Right cardiac atrium (tissue), 5 donors: ENCODE measurements at regions not wholly inside any gene's neighbourhood (a gene's known extent, or its start where the extent isn't known, plus 50 kb on each side); places are given as distances from the start of the nearest gene placed in this dataset.
"Not testable (repeated sequence)": the region's sequence is repeated elsewhere in the genome, so short reads cannot be mapped to it uniquely, and the experiment has no call there.

Source experiments
- ATAC-seq, 2 donors: fragments of 200-7000 bp; cut with Tn5 transposase; one replicate each; pipeline versions ENCODE4 v1.8.0 to v1.9.1; 2020; ENCODE audit warnings: moderate library complexity in 2 of 2, mild to moderate bottlenecking in 1 of 2
- DNase-seq, 3 donors: peaks; one replicate each; pipeline ENCODE4 v3.0.0-alpha.2; 2020
- H3K27ac ChIP-seq: one replicate; pipeline ENCODE4 v1.5.1; 2013; ENCODE audit warnings: mild to moderate bottlenecking, low read length, control low read depth, moderate library complexity
- H3K27me3 ChIP-seq: one replicate; pipeline ENCODE4 v1.6.1; 2013; ENCODE audit not compliant: control insufficient read depth, insufficient read depth
- H3K4me1 ChIP-seq: one replicate; pipeline ENCODE4 v1.6.1; 2013; ENCODE audit warnings: low read length; ENCODE audit not compliant: control insufficient read depth, insufficient read depth
- H3K4me3 ChIP-seq: one replicate; pipeline ENCODE4 v1.5.1; 2013; ENCODE audit warnings: low read length, control low read depth
- H3K9me3 ChIP-seq: one replicate; pipeline ENCODE4 v1.6.1; 2013; ENCODE audit warnings: low read length; ENCODE audit not compliant: control insufficient read depth
- WGBS: extraction: QIAGEN DNeasy Blood & Tissue Kit; methylation state at CpG from one replicate; pipeline ENCODE4 v1.1.7; 2013; 5-methylcytosine and 5-hydroxymethylcytosine counted together
- intact Hi-C, 4 donors: fragments of 100-400 bp; cut with DNase I; formaldehyde crosslinking; loops; one replicate each; pipeline versions ENCODE4 v1.11.0 to v1.14.0; 2022 to 2023
- donor health status: healthy with polysubstance abuse.
- donor health status: DM: no; HTN: yes; CAD: no.
- donor health status: DM: no; HTN: no; CAD: no.
- donor health status: DM: no; HTN: yes; CAD: no; lungs with severe emphysema.
- donor health status: DM: yes; HTN: yes; CAD: no.

DNA sequence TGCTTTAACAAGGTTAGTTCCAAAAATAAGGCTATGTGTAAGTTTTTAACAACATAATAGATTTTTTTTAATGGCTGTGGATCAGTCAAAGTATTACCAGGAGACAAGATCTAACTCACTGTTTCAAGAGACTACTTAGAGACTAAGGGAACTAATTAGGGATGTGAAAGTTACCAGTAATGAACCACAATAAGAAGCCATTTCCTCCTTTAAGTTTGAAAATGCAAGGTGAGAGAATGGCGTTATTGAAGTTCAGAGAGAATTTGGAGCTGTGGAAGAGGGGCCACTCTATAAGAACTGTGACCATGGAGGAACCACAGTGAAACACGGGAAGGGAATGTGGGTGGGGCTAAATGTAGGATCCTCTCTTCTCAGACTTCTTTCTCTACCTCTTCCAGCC is 624.2 kb downstream of the GLUD2 start:
- no peak for DNase-seq
- intact Hi-C loops, result no loop called here
- Histone ChIP-seq H3K4me3 (no peak overlapping the region), H3K27me3 (no peaks in the 10 kb centered on the region), H3K9me3 (no peaks in the 10 kb centered on the region), H3K4me1 (no peaks in the 10 kb centered on the region), H3K27ac (no peak overlapping the region)
- no peak for ATAC-seq
- WGBS, result 68% methylated on average over 2 of the region's 2 CpGs

DNA sequence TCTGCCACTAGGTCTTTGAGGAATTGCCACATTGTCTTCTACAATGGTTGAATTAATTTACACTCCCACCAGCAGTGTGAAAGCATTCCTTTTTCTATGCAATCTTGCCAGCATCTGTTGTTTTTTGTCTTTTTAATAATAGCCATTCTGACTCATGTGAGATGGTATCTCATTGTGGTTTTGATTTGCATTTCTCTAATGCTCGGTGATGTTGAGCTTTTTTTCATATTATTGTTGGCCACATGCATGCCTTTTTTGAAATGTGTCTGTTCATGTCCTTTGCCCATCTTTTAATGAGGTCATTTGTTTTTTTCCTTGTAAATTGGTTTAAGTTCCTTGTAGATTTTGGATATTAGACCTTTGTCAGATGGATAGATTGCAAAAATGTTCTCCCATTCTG is 661.8 kb downstream of the GLUD2 start:
- 72% methylated on average over 1 of the region's 1 CpG for WGBS
- ATAC-seq, H3K4me3 ChIP-seq, DNase-seq, H3K9me3 ChIP-seq, H3K4me1 ChIP-seq, H3K27ac ChIP-seq, H3K27me3 ChIP-seq, intact Hi-C loops: not testable (repeated sequence)

DNA sequence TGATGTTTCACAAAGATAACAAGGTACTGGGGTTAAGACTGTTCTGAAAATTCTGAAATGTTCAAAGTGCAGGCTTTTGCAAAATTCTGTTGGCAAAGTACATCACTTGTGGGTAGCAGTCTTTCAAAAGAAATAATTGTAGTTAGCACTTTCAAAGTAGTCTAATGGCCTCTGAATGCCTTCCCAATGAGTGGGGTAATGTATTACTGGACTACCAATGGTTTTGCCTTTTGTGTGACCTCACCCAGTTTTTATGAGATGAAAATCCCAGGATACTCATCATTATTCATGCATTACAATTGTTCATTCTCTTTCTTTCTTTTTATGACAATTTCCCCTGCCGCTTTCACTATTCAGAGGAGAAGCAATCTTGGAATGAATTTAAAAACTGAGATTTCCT is 686.1 kb downstream of the GLUD2 start:
- H3K27me3 ChIP-seq, result no peaks in the 10 kb centered on the region
- no peaks in the 10 kb centered on the region for H3K9me3 ChIP-seq
- no peak for DNase-seq
- 96% methylated on average over 1 of the region's 1 CpG for whole genome bisulfite sequencing
- no peak overlapping the region for H3K27ac ChIP-seq
- no peak for ATAC-seq
- intact Hi-C loops, result no loop called here
- no peaks in the 10 kb centered on the region for H3K4me1 ChIP-seq
- H3K4me3 ChIP-seq, result no peak overlapping the region

DNA sequence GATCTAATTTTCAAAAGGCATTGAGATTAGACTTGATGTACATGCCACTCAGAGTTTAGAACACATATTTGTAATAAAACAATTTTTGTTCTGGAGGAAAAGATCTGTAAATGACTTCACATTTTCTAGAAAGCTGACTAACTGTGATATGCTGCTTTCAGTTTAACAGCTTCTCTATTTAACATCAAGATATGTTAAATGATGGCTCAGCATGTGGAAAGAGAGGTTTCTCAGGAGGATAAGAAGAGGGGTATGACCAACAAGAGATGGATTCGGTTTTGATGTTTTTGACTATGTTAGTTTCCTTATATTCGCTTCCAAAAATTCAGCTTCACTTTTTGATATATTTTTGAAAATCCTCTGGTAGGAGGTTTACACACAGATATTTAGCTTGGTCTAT is 698.7 kb downstream of the GLUD2 start:
- DNase-seq (no peak), ATAC-seq (no peak)
- H3K27me3 ChIP-seq, result no peaks in the 10 kb centered on the region
- H3K9me3 ChIP-seq, result no peaks in the 10 kb centered on the region
- WGBS, result 83% methylated on average over 2 of the region's 2 CpGs
- intact Hi-C loops, result no loop called here
- no peak overlapping the region for H3K27ac ChIP-seq
- H3K4me3 ChIP-seq, result no peak overlapping the region
- no peaks in the 10 kb centered on the region for H3K4me1 ChIP-seq

DNA sequence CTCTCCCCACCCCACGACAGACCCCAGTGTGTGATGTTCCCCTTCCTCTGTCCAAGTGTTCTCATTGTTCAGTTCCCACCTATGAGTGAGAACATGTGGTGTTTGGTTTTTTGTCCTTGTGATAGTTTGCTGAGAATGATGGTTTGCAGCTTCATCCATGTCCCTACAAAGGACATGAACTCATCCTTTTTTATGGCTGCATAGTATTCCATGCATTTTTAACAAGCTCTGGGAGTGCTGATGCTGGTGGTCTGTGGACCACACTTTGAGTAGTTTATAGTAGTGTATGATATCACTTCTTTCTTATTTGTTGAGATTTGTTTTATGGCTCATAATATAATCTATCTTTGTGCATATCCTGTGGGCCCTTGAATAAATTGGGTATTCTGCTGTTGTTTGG is 706.2 kb downstream of the GLUD2 start:
- H3K4me1 ChIP-seq, H3K27ac ChIP-seq, intact Hi-C loops, H3K27me3 ChIP-seq, DNase-seq, ATAC-seq, H3K9me3 ChIP-seq, H3K4me3 ChIP-seq: not testable (repeated sequence)
- 56% methylated on average over 1 of the region's 1 CpG for WGBS

DNA sequence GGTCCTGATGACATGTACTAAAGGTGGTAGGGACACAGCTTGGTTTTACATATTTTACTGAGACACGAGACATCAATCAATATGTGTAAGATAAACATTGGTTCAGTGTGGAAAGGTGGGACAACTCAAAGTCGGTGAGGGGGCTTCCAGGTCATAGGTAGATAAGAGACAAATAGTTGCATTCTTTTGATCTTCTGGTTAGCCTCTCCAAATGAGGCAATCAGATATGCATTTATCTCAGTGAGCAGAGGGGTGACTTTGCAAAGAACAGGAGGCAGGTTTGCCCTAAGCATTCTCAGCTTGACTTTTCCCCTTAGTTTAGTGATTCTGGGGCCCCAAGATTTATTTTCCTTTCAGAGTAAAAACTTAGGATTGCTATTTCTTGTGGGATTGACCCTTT is 706.9 kb downstream of the GLUD2 start:
- DNase-seq, result no peak
- WGBS, result 40% methylated on average over 2 of the region's 2 CpGs
- no peak overlapping the region for H3K4me3 ChIP-seq
- intact Hi-C loops, result no loop called here
- no peaks in the 10 kb centered on the region for H3K9me3 ChIP-seq
- ATAC-seq, result no peak
- H3K4me1 ChIP-seq, result no peaks in the 10 kb centered on the region
- no peak overlapping the region for H3K27ac ChIP-seq
- no peaks in the 10 kb centered on the region for H3K27me3 ChIP-seq

DNA sequence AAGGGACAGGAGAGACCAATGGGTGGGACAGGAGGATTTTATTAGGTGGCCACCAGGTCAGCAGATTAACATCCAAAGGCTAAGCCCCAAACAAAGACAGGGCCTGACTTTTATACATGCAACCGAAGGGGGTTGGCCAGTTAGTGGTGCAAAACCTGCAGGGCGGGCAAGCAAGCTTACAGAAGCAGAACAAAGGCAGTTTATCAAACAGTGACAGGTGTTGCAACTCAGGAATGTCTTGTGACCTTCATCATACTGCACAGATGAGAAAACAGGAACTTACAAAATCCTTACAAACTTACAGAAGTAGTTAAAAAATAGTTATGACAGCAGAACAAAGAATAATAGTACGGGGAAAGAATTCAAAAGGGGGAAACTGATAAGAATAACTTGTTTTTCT is 708.1 kb downstream of the GLUD2 start:
- intact Hi-C loops, result no loop called here
- ATAC-seq (no peak), DNase-seq (no peak)
- WGBS, result 40% methylated on average over 3 of the region's 3 CpGs
- Histone ChIP-seq H3K4me1 (no peaks in the 10 kb centered on the region), H3K27me3 (no peaks in the 10 kb centered on the region), H3K4me3 (no peak overlapping the region), H3K9me3 (no peaks in the 10 kb centered on the region), H3K27ac (no peak overlapping the region)

DNA sequence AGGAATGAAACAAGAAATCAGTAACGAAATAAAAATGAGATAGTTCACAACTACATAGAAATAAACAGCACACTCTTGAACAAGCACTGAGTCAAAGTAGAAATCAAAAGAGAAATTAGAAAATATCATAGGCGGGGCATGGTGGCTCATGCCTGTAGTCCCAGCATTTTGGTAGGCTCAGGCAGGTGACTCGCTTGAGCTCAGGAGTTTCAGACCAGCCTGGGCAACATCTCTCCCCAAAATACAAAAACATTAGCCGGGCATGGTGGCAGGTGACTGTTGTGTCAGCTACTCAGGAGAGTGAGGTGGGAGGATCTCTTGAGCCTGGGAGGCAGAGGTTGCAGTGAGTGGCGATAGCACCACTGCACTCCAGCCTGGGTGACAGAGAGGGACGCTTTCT is 714.4 kb downstream of the GLUD2 start:
- WGBS, result 76% methylated on average over 6 of the region's 6 CpGs
- H3K4me1 ChIP-seq, result no peaks in the 10 kb centered on the region
- H3K27ac ChIP-seq, result no peak overlapping the region
- H3K27me3 ChIP-seq, result no peaks in the 10 kb centered on the region
- DNase-seq (no peak), ATAC-seq (no peak)
- H3K9me3 ChIP-seq, result no peaks in the 10 kb centered on the region
- no peak overlapping the region for H3K4me3 ChIP-seq
- intact Hi-C loops, result no loop called here

DNA sequence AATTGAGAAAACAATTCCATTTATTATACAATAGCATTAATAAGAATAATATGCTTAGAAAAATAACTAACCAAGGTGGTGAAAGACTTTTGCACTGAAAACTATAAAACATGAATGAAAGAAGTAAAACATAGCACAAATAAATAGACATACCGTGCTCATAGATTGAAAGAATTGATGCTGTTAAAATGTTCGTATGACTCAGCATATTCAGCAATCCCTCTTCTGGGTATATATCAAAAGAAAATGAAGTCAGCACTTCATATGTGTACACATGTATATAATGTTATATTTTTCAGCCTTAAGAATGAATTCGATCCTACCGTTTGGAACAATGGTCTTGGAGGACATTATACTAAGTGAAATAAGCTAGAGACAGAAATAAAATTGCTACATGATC is 716.3 kb downstream of the GLUD2 start:
- no peak for ATAC-seq
- H3K9me3 ChIP-seq, result no peaks in the 10 kb centered on the region
- no peak overlapping the region for H3K4me3 ChIP-seq
- intact Hi-C loops, result no loop called here
- H3K27ac ChIP-seq, result no peak overlapping the region
- 86% methylated on average over 4 of the region's 4 CpGs for WGBS
- no peaks in the 10 kb centered on the region for H3K27me3 ChIP-seq
- no peak for DNase-seq
- H3K4me1 ChIP-seq, result no peaks in the 10 kb centered on the region

DNA sequence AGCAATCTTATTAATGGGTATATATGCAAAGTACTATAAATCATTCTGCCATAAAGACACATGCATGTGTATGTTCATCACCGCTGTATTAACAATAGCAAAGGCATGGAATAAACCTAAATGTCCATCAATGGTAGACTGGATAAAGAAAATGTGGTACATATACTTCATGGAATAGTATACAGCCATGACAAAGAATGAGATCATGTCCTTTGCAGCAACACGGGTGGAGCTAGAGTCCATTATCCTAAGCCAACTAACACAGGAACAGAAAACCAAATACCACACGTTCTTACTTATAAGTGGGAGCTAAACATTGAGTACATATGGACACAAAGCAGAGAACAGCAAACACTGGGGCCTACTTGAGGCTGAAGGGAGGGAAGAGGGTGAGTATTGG is 720.8 kb downstream of the GLUD2 start:
- H3K4me3 ChIP-seq, intact Hi-C loops, DNase-seq, H3K27ac ChIP-seq, H3K9me3 ChIP-seq, ATAC-seq, H3K4me1 ChIP-seq, H3K27me3 ChIP-seq: not testable (repeated sequence)
- WGBS, result 81% methylated on average over 3 of the region's 3 CpGs

DNA sequence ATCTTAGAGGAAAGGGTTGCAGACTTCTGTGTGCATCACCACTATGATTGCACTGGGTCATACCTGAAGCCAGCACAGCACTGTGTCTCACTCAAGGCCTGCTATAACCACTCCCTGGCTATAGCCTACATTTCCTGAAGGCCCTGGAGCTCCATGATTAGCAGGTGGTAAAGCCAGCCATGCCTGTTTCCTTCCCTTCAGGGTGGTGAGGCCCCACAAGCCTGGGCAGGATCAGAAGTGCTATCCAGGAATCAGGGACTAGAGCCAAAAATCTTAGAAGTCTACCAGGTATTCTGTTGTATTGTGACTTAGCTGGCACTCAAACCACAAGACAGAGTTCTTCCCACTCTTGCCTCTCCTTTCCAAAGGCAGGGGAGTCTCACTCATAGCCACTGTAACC is 734.6 kb downstream of the GLUD2 start:
- ATAC-seq (no peak), DNase-seq (no peak)
- no peaks in the 10 kb centered on the region for H3K27me3 ChIP-seq
- intact Hi-C loops, result no loop called here
- no peaks in the 10 kb centered on the region for H3K9me3 ChIP-seq
- no peak overlapping the region for H3K27ac ChIP-seq
- no peak overlapping the region for H3K4me3 ChIP-seq
- H3K4me1 ChIP-seq, result no peaks in the 10 kb centered on the region

DNA sequence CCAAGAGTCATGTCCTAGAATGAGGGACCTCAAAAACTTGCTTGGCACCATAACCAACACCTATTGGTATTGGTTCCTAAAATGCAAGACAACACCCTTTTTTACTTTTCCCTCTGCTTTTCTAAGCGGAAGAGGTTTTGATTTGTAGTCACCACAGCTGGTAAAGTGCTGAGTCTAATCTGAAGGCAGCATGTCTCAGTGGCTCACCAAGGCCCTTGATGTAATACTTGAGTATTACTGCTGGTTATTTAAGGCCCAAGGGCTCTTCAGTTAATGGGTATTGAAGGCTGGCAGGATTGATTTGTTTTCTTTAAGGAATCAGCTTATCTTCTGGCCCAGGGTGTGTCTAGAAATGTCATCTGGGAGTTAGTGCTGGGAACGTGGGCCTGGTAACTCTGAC is 735.1 kb downstream of the GLUD2 start:
- Histone ChIP-seq H3K27me3 (no peaks in the 10 kb centered on the region), H3K9me3 (no peaks in the 10 kb centered on the region), H3K4me3 (no peak overlapping the region), H3K4me1 (no peaks in the 10 kb centered on the region), H3K27ac (no peak overlapping the region)
- WGBS, result 60% methylated on average over 2 of the region's 2 CpGs
- intact Hi-C loops, result no loop called here
- DNase-seq (no peak), ATAC-seq (no peak)
